ENCODE measurements at regions not wholly inside any gene's neighbourhood (a gene's known extent, or its start where the extent isn't known, plus 50 kb on each side); places are given as distances from the start of the nearest gene placed in this dataset.

DNA sequence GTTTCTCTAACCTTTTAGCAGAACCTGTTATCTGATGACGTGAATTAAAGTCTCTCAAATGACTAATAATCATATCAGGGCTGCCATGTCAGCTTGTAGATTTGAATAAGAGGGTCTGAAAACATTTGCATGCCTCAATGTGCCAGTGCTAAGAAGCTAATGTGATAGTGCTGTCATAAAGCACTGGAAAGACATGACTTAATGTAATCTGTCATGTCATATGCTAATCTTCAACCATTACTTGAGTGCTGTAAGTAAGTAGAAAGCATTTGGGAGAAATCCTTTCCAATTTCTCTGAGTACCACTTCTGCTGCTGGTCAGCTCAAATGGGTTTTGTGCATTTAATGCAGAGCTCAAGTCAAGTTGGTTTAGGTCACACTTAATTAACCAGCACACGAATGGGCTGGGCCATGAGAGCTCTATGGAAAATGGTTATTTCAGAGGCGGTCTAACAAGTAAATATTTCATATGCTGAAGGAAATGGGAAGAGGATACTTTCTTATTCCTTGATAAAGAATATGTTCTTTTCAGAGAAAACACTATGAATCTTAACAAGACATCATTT, 609.2 kb downstream of the LMO4 start:
- no peak overlapping the region for H3K27ac ChIP-seq (replicated peaks)
- no peaks in the 10 kb centered on the region for H3K27me3 ChIP-seq (ENCODE audit: insufficient read depth, poor library complexity, severe bottlenecking)
- H3K4me3 ChIP-seq (replicated peaks; ENCODE audit: insufficient read depth, low read length), result no peak overlapping the region
- TF ChIP-seq POLR2AphosphoS5 (IDR thresholded peaks at IDR 0.05; ENCODE audit: low read depth), result no peak
- TF ChIP-seq, protein P1, sequence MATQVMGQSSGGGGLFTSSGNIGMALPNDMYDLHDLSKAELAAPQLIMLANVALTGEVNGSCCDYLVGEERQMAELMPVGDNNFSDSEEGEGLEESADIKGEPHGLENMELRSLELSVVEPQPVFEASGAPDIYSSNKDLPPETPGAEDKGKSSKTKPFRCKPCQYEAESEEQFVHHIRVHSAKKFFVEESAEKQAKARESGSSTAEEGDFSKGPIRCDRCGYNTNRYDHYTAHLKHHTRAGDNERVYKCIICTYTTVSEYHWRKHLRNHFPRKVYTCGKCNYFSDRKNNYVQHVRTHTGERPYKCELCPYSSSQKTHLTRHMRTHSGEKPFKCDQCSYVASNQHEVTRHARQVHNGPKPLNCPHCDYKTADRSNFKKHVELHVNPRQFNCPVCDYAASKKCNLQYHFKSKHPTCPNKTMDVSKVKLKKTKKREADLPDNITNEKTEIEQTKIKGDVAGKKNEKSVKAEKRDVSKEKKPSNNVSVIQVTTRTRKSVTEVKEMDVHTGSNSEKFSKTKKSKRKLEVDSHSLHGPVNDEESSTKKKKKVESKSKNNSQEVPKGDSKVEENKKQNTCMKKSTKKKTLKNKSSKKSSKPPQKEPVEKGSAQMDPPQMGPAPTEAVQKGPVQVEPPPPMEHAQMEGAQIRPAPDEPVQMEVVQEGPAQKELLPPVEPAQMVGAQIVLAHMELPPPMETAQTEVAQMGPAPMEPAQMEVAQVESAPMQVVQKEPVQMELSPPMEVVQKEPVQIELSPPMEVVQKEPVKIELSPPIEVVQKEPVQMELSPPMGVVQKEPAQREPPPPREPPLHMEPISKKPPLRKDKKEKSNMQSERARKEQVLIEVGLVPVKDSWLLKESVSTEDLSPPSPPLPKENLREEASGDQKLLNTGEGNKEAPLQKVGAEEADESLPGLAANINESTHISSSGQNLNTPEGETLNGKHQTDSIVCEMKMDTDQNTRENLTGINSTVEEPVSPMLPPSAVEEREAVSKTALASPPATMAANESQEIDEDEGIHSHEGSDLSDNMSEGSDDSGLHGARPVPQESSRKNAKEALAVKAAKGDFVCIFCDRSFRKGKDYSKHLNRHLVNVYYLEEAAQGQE (IDR thresholded peaks at IDR 0.05; ENCODE audit: insufficient replicate concordance, low read depth), result no peak
- TF ChIP-seq CTCF (IDR thresholded peaks at IDR 0.05; ENCODE audit: insufficient read depth, low read length), result no peak
- no peak for TF ChIP-seq SPI1 (IDR thresholded peaks at IDR 0.05; ENCODE audit: borderline replicate concordance, low read depth)
- no peak for TF ChIP-seq GABPA (IDR thresholded peaks at IDR 0.05; ENCODE audit: low read depth)
- DNase-seq (ENCODE audit: low read depth in 1 of 2, low spot score in 1 of 2), result no peak

GRCh38 chr1:87938631-87939030, 610.0 kb downstream of the LMO4 start:
- Histone ChIP-seq H3K4me3 (replicated peaks; ENCODE audit: insufficient read depth, low read length) (no peak overlapping the region), H3K27me3 (ENCODE audit: insufficient read depth, poor library complexity, severe bottlenecking) (peaks cover 2% of the 10 kb centered on the region), H3K27ac (replicated peaks) (no peak overlapping the region)
- no peak for DNase-seq (ENCODE audit: low read depth in 1 of 2, low spot score in 1 of 2)
- TF ChIP-seq POLR2AphosphoS5 (IDR thresholded peaks at IDR 0.05; ENCODE audit: low read depth) (no peak), GABPA (IDR thresholded peaks at IDR 0.05; ENCODE audit: low read depth) (no peak), SPI1 (IDR thresholded peaks at IDR 0.05; ENCODE audit: borderline replicate concordance, low read depth) (no peak), CTCF (IDR thresholded peaks at IDR 0.05; ENCODE audit: insufficient read depth, low read length) (no peak)
- TF ChIP-seq, protein P1 (IDR thresholded peaks at IDR 0.05; ENCODE audit: insufficient replicate concordance, low read depth), result no peak

- Histone ChIP-seq H3K27me3 (ENCODE audit: insufficient read depth, poor library complexity, severe bottlenecking) (peaks cover 2% of the 10 kb centered on the region), H3K4me3 (replicated peaks; ENCODE audit: insufficient read depth, low read length) (no peak overlapping the region), H3K27ac (replicated peaks) (no peak overlapping the region)
- TF ChIP-seq SPI1 (IDR thresholded peaks at IDR 0.05; ENCODE audit: borderline replicate concordance, low read depth), result no peak
- DNase-seq (ENCODE audit: low read depth in 1 of 2, low spot score in 1 of 2), result no peak
These were observed 610.8 kb downstream of the LMO4 start for GRCh38 chr1:87939444-87939843.

GRCh38 chr1:87940421-87940820, 611.7 kb downstream of the LMO4 start:
- H3K4me3 ChIP-seq (replicated peaks; ENCODE audit: insufficient read depth, low read length), result no peak overlapping the region
- TF ChIP-seq, protein P1 (IDR thresholded peaks at IDR 0.05; ENCODE audit: insufficient replicate concordance, low read depth), result no peak
- TF ChIP-seq SPI1 (IDR thresholded peaks at IDR 0.05; ENCODE audit: borderline replicate concordance, low read depth) (no peak), POLR2AphosphoS5 (IDR thresholded peaks at IDR 0.05; ENCODE audit: low read depth) (no peak), CTCF (IDR thresholded peaks at IDR 0.05; ENCODE audit: insufficient read depth, low read length) (no peak), GABPA (IDR thresholded peaks at IDR 0.05; ENCODE audit: low read depth) (no peak)
- no peak for DNase-seq (ENCODE audit: low read depth in 1 of 2, low spot score in 1 of 2)
- H3K27ac ChIP-seq (replicated peaks), result no peak overlapping the region
- peaks cover 2% of the 10 kb centered on the region for H3K27me3 ChIP-seq (ENCODE audit: insufficient read depth, poor library complexity, severe bottlenecking)

Data from HL-60 (cell line).